GM12891 (cell line): ENCODE measurements at regions not wholly inside any gene's neighbourhood (a gene's known extent, or its start where the extent isn't known, plus 50 kb on each side); places are given as distances from the start of the nearest gene placed in this dataset.

ENCODE experiments used
- PAX5 ChIP-seq: IDR thresholded peaks from 2 replicates; pipeline ENCODE4 v1.6.1; 2011; ENCODE audit warnings: low read length, moderate library complexity, mild to moderate bottlenecking; ENCODE audit not compliant: insufficient read depth, severe bottlenecking
- POLR2A ChIP-seq: IDR thresholded peaks from 2 replicates; pipeline ENCODE4 v1.6.1; 2011; ENCODE audit warnings: low read depth, low read length, control low read depth
- POLR2AphosphoS5 ChIP-seq: IDR thresholded peaks from 2 replicates; pipeline ENCODE4 v1.6.1; 2011; ENCODE audit warnings: low read depth, low read length, control low read depth
- SPI1 ChIP-seq: IDR thresholded peaks from 2 replicates; pipeline ENCODE4 v1.6.1; 2011; ENCODE audit warnings: low read depth, low read length, control low read depth
- TAF1 ChIP-seq: IDR thresholded peaks from 2 replicates; pipeline ENCODE4 v1.6.1; 2011; ENCODE audit warnings: low read depth, low read length, control low read depth

- TF ChIP-seq POLR2A, result no peak
- no peak for TF ChIP-seq TAF1
- no peak for TF ChIP-seq POLR2AphosphoS5
- no peak for TF ChIP-seq PAX5
- no peak for TF ChIP-seq SPI1
These were observed 852.8 kb upstream of the ACVR2A start for GRCh38 chr2:146992057-146992456.
